GM12874 (cell line): ENCODE measurements at regions not wholly inside any gene's neighbourhood (a gene's known extent, or its start where the extent isn't known, plus 50 kb on each side); places are given as distances from the start of the nearest gene placed in this dataset.

ENCODE experiments used
- TF ChIP-seq, protein P1 (sequence below): IDR thresholded peaks from 2 replicates; pipeline ENCODE4 v1.5.1; 2011; ENCODE audit warnings: low read depth, mild to moderate bottlenecking, control low read depth, low read length, moderate library complexity; ENCODE audit not compliant: insufficient read depth

DNA sequence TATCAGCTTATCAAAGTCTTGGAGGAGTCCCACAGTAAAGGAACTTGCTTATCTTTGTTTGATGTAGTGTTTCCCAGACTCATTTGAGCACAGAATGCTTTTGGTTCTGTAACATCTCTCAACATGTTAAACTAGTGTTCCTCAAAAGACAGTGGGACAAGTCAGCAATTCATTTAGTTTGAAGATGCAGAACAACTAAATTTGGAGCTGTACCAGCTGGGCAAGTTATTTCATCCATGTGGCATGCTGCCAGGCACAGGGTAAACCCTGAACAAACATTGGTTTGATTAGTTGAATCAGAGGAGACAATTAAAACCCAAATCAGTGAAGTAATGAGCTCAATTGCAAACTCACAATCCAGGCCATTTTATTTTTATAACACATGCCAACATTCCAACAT lies 141.2 kb downstream of the CSNK2A3 start:
- TF ChIP-seq, protein P1, sequence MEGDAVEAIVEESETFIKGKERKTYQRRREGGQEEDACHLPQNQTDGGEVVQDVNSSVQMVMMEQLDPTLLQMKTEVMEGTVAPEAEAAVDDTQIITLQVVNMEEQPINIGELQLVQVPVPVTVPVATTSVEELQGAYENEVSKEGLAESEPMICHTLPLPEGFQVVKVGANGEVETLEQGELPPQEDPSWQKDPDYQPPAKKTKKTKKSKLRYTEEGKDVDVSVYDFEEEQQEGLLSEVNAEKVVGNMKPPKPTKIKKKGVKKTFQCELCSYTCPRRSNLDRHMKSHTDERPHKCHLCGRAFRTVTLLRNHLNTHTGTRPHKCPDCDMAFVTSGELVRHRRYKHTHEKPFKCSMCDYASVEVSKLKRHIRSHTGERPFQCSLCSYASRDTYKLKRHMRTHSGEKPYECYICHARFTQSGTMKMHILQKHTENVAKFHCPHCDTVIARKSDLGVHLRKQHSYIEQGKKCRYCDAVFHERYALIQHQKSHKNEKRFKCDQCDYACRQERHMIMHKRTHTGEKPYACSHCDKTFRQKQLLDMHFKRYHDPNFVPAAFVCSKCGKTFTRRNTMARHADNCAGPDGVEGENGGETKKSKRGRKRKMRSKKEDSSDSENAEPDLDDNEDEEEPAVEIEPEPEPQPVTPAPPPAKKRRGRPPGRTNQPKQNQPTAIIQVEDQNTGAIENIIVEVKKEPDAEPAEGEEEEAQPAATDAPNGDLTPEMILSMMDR, result no peak

DNA sequence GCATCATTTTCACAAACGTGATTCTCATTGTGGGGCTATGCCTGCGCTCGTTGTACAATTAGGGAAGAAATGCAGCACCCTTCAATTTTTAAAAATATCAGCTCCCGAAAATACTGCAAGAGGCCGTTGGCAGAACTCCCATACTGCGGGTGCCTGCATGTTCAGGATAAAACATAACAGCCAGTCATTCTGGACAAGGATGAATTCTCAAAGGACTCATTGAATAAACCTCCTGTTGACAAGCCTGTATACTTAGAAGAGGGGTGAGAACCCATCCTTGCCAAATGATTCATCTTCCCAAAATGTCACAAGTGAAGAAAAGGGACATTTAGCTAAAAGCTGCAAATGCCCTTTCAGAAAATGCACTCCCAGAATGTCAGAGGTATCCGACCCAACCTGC lies 141.9 kb downstream of the CSNK2A3 start:
- TF ChIP-seq, protein P1, result no peak

DNA sequence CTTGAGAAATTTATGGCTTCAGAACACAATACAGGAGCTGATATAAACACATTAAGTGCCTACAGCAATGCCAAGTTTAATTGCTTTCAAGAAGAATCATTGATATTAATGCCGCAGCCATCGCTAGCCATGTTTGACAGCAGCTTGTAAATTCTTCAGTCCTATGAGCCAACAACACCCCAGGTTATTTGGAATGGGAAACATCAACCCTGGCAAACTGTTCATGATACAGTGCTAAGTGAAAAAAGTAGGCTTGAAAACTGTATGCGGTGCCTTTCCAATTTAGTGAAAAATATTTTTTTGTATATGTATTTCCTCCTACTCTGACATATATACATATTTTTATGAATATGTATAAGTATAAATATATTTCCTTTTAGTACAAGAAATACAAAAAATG lies 142.6 kb downstream of the CSNK2A3 start:
- TF ChIP-seq, protein P1, result no peak

DNA sequence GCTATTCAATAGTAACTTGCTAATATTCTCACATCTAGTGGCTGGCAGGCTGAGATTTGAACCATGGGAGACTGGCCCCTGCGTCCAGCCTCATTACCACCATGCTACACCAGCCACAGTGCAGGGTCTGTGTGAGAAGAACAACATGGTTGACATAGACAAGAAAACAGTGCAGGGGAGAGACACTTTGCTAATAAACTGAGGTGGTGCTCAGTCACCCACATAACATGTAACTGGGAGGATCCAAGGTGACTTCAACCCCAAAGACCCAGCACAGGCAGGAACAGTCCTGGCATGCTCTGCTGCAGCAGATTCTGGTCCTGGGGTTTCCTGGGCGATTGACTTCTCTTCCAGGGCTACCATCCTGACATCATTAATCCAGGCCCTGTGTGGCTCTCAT lies 143.1 kb downstream of the CSNK2A3 start:
- TF ChIP-seq, protein P1, result no peak

DNA sequence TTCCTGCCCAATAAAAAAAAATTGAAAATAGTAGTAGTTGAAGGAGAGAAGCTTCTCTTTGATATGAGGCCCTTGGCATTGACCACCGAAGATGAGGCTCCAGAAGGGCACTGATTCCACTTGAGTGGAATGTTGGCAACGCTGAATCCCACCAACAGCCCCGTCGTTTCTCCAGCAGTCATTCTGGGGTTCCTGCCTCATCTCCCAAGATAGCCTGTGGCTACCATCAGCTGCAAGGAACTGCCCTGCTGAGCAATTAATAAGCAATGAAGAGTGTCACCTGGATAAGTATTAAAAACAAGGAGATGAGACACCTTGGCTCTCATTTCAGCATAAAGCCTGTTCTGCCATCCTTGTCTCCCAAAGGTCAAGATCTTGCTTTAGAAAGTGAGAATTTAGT lies 144.1 kb downstream of the CSNK2A3 start:
- TF ChIP-seq, protein P1, result no peak

DNA sequence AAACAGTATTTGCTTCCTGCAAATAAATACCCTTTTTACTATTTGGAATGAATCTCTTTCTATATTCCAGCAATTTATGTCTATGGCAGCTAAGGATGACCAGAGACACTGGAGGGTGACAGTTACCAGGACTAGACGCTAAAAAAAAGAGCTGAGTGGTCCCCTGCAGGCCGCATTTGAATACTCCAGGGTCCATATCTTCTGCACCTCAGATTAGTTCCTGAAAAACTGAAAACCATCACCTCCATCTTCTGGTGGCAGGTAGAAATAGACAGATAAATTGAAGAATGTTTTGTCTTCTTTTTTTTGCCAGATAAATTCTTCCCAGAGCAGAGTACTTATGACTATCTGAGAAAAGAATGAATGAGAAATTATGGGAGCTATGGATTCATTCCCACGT lies 145.6 kb downstream of the CSNK2A3 start:
- TF ChIP-seq, protein P1, result no peak

DNA sequence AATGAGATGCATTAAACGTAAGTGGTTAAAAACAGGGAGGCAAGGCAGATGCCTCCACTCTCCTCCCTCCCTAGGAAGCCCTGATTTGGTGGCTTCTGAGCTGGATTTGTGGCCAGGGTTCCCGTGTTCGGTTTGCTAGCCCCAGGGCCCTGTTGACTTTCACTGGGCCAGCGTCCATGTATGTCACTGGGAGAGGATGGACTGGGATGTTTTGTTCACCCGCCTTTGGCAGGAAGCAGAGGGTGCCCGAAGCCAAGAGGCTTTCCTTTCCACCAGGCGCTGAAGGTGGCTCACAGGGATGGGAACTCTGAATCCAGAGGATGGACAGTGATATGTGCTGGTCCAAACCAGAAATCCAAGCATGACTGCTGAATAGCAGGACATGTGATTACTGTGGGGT lies 146.6 kb downstream of the CSNK2A3 start:
- TF ChIP-seq, protein P1, result no peak

DNA sequence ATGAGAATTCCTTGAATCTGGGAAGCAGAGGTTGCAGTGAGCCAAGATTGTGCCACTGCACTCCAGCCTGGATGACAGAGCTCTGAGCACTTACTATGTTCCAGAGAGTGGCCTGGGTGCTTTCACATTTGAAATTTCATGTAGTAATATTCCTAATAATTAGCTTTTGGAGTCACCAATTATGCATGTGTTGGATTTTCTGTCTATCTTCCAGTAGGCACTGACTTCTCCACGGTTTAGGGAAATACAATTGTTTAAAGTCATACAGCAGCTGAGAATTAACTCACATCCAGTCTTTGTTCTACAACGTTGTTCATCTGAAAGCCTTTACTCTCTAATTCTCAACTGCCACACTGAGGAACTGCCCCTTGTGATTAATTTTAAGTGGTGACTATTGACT lies 150.2 kb downstream of the CSNK2A3 start:
- TF ChIP-seq, protein P1, result no peak
